Embryonic facial prominence (tissue), 1 donor: ENCODE measurements at regions not wholly inside any gene's neighbourhood (a gene's known extent, or its start where the extent isn't known, plus 50 kb on each side); places are given as distances from the start of the nearest gene placed in this dataset.
"Not testable (repeated sequence)": the region's sequence is repeated elsewhere in the genome, so short reads cannot be mapped to it uniquely, and the experiment has no call there.

ENCODE experiments used
- DNase-seq: peaks from one replicate; pipeline ENCODE4 v3.0.0-alpha.2; 2016; ENCODE audit errors: extremely low spot score

DNA sequence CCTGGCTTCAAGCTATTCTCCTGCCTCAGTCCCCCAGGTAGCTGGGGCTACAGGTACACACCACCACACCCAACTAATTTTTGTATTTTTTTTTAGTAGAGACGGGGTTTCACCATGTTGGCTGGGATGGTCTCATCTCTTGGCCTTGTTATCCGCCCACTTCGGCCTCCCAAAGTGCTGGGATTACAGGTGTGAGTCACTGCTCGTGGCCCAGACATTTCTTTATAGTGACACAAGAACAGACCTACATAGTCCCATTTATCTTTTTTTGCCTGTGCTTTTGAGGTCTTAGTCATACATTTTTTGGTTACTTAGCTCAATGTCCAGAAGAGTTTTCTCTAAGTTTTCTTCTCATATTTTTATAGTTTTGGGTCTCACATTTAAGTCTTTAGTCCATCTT, 247.4 kb downstream of the SYT10 start:
- no peak for DNase-seq

DNA sequence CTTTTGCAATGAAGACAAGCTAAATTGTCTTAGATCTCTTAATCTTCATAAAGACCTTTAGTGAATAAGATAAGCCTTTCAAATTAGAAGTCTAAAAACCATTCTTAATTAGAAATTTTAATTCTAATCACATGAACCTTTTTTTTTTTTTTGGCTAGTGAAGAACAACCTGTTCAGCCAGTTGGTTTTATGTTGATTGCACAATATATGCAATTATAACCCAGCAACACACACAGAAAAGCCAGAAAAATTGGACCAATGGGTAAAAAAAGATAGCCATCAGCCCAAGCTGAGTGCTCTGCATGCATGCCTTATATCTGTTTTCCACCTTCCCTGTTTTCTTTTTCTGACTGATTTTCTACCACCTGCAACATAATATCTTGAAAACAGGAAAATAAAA, 252.2 kb downstream of the SYT10 start:
- DNase-seq: no peak

DNA sequence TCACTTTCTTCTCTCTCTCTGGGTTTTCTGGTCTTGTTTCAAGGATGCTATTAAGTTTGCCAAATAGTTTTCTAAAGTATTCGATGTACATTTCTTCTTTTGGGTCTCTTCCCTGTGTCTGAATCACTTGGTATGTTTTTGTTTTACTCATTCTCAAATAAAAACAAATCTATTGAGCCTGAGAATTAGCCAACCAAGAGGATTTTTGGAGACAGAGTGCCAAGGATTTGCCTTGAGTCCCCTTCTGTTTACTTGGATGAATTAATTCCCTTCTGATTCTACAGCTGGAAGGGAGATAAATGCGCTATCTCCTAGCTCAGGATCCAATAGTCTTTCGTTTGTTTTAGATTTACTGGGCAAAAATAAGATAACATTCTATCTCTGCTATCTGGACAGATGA, 255.5 kb downstream of the SYT10 start:
- no peak for DNase-seq

- DNase-seq: no peak
Observed at GRCh38 chr12:33182485-33182884, 257.1 kb downstream of the SYT10 start.

DNA sequence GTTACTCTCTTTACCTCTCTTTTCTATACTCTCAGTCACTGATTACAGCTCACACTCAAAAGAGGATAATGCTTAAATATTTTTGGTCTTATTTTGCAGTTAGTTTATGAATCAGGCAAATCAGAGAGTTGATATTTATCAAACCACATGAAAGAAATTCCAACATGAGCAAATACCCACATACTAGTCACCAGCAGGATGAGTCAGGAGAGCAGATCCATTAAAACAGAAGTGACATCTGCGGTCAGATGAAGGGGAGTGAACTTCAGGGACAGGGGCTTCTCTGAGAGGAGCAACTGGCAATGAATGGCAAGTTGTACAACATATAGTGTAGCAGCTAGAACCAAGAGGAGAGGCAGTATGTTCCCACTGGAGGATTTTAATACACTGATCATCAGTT, 258.7 kb downstream of the SYT10 start:
- no peak for DNase-seq

DNA sequence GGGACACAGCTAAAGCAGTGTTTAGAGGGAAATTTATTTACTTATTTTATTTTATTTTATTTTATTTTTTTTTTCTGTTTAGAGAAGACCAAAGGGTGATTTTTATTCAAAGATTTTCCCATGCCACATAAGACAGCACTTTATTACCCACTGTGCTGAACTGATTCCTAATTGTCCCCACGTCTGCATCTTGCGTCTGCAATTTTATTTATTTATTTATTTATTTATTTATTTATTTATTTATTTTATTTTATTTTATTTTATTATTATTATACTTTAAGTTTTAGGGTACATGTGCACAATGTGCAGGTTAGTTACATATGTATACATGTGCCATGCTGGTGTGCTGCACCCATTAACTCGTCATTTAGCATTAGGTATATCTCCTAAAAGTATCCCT, 269.7 kb upstream of the PKP2 start:
- not testable (repeated sequence) for DNase-seq

GRCh38 chr12:33156042-33156441, 259.5 kb upstream of the PKP2 start:
- no peak for DNase-seq

- DNase-seq: not testable (repeated sequence)
Observed at GRCh38 chr12:33147292-33147691, 250.7 kb upstream of the PKP2 start.

- no peak for DNase-seq
Observed at GRCh38 chr12:33129500-33129899, 232.9 kb upstream of the PKP2 start.

- no peak for DNase-seq
Observed at GRCh38 chr12:33125755-33126154, 229.2 kb upstream of the PKP2 start.

DNA sequence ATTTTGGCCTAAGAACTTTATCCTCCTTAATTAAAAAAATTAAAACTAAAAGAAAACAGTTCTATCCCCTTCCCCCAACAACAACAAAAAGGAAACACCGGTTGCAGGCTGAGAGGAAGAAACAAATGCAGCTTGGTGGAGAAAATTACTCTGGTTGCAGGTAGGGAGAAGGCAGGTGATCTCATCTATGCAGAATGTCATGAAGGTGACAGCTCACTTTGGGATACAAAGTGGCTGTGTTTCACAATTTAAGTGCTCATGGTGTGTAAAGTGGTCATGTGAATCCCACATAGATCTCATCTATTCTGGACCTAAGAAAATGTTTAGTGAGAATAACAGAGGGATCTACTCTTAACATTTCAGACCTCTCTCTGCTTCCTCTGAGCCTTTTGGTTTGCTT, 219.7 kb upstream of the PKP2 start:
- no peak for DNase-seq

- DNase-seq: no peak
Observed at GRCh38 chr12:33115716-33116115, 219.1 kb upstream of the PKP2 start.

GRCh38 chr12:33111850-33112249, 215.3 kb upstream of the PKP2 start:
- no peak for DNase-seq

DNA sequence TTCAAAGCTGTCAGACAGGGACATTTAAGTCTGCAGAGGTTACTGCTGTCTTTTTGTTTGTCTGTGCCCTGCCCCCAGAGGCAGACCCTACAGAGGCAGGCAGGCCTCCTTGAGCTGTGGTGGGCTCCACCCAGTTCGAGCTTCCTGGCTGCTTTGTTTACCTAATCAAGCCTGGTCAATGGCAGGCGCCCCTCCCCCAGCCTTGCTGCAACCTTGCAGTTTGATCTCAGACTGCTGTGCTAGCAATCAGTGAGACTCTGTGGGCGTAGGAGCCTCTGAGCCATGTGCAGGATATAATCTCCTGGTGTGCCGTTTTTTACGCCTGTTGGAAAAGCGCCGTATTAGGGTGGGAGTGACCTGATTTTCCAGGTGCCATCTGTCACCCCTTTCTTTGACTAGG, 211.2 kb upstream of the PKP2 start:
- DNase-seq: not testable (repeated sequence)

DNA sequence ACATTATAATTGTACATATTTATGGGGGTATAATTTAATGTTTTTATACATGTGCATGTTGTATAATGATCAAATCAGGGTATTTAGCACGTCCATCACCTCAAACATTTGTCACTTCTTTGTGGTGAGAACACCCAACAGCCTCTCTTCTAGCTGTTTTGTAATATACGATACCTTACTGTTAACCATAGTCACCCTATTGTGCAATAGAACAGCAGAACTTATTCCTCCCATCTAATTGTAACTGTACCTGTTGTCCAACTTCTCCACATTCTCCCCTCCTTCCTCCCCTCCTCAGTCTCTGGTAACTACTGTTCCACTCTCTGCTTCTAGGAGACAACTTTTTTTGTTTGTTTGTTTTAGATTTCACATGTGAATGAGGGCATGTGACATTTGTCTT, 197.0 kb upstream of the PKP2 start:
- DNase-seq: no peak

GRCh38 chr12:33087876-33088275, 191.3 kb upstream of the PKP2 start:
- DNase-seq: not testable (repeated sequence)

GRCh38 chr12:33076401-33076800, 179.8 kb upstream of the PKP2 start:
- DNase-seq: not testable (repeated sequence)

- DNase-seq: not testable (repeated sequence)
Observed at GRCh38 chr12:33075130-33075766, 178.7 kb upstream of the PKP2 start.

GRCh38 chr12:33061844-33062243, 165.3 kb upstream of the PKP2 start:
- DNase-seq: no peak

DNA sequence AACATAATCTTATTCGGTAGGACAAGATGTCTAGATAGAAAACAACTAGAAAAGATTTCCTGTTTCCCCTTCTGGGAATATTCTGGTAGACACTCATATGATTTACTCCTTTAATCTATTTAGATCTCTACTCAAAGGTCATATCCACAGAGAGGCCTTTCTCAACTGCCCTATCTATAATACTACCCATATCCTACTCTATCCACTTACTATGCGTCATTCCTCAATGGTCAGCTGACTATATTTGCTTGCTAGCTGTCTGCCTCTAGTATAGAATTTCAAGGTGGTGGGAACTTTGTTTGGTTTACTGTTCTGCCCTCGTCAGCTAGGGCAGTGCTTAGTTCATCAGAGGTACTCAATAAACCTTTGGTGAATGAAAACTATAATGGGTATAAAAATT, 157.8 kb upstream of the PKP2 start:
- DNase-seq: no peak

GRCh38 chr12:33052141-33053051, 155.8 kb upstream of the PKP2 start:
- no peak for DNase-seq

GRCh38 chr12:33047666-33048065, 151.1 kb upstream of the PKP2 start:
- no peak for DNase-seq

- DNase-seq: no peak
Observed at GRCh38 chr12:33044447-33044846, 147.9 kb upstream of the PKP2 start.
